ENCODE measurements at regions not wholly inside any gene's neighbourhood (a gene's known extent, or its start where the extent isn't known, plus 50 kb on each side); places are given as distances from the start of the nearest gene placed in this dataset.

DNA sequence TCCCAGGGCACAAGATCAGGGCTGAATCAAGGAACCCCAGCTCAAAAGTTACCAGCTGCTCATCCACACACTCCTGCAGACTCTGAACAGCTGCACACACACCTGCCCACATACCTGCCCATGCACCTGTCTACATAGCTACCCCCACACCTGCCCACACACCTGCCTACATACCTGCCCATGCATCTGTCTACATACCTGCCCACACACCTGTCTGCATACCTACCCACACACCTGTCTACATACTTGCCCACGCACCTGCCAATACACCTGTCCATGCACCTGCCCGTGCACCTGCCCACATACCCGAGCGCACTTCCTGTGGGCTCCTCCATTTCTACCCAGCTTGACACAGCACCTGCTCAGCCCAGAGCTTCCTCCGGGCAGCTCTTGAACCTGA lies 122.8 kb upstream of the AGAP1 start:
- DNase-seq, result peak; percentile 95

- DNase-seq, result no peak
Measured at GRCh38 chr2:235373171-235373570, 120.7 kb upstream of the AGAP1 start.

DNA sequence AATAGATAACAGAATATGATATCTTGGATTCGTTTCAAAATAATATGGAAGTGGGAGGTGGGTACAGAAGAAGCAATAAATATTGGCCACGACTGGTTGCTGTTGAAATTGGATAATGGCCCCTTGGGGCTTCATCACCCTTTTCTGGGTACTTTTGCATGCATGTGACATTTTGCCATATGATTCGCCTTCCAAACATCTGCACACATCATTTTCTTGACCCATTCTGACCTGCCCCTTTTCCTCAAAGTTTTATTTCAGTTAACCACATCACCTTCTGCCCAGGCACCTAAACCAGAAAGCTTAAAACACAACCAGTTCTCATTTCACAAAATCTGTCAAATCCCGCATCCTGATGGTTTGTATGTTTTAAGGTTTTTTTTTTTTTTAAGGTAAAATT lies 116.7 kb upstream of the AGAP1 start:
- DNase-seq, result no peak

DNA sequence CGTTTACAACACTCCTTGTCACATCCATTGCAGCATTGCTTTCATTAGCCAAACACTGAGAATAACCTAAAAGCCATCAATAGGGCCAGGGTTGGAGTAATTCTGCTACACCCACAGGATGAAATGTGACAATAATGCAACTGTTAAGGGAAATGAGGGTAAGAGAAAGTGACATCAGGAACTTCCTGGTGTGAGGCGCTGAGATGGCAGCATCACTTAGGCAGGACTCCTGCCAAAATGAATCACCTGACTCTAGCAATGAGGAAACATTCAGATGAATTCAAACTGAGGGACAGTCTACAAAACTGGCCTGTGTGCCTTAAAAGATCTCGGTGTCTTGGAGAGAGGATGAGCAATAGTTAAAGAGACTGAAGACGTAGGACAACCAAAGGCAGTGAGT lies 115.6 kb upstream of the AGAP1 start:
- DNase-seq, result peak; percentile 80

DNA sequence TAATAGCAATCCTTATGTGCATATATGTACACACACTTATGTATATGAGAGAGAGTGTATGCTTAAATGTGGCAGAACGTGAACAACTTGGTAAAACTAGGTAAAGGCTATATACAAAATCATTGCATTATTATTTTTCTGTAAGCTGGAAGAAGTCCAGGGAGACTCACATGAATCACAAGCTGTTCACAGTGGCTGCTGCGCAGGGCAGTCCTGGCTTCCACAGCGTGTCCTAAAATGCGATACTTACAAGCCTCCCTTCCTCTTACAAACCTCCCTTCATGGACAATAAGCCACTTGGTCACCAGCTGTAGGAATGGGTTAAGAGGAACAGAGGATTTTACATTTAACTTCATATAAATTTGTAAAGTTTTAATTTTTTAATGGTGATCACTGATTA lies 114.9 kb upstream of the AGAP1 start:
- no peak for DNase-seq

GRCh38 chr2:235381261-235381912 lies 112.5 kb upstream of the AGAP1 start:
- no peak for DNase-seq

GRCh38 chr2:235382179-235382578 lies 111.7 kb upstream of the AGAP1 start:
- DNase-seq, result no peak

GRCh38 chr2:235382601-235383000 lies 111.2 kb upstream of the AGAP1 start:
- no peak for DNase-seq

DNA sequence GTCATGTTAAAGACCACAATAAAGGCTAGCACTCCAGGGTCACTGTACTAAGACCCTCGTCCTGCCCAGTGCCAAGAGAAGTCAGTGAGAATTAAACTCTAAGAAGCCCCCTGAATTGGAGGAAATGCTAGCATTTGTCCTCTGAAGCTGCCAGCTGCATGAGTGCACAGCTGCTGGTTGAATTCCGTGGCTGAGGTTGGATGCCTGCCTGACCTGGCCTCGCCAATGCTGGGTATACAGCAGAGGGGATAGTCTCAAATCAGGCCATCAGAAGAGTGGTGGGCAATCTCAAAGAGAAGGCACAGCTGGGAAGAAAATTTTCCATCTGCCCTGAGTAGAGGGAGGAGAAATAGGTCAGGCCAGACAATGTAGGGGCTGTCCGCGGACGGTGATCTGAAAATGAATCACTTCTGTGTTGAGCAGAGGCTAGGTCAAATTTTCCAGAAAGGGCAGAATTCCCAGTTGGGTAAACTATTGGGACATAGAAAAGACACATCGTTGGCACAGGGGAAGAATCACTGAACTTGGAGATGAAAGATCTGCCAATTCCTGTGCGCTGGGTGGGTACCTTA lies 110.5 kb upstream of the AGAP1 start:
- DNase-seq, result no peak

DNA sequence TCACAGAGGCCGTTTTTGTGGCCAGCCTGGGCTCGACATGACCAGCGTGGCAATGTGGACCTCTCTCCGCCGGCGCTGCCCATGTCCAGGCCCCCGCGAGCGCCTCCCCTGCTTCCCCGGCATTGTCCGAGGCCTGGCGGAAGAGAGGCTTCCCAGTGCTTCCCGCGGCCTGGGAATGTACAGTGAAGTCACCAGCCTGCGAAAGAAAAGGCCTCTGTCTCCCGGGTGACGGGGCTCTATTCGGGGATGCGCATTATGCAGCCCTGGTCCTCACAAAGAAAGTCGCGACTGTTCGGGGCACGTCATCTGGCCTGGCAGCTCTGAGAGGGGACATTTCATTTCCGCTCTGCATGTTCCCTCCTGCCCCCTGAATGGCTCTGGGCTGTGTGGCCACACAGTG lies 109.2 kb upstream of the AGAP1 start:
- DNase-seq, result no peak

DNA sequence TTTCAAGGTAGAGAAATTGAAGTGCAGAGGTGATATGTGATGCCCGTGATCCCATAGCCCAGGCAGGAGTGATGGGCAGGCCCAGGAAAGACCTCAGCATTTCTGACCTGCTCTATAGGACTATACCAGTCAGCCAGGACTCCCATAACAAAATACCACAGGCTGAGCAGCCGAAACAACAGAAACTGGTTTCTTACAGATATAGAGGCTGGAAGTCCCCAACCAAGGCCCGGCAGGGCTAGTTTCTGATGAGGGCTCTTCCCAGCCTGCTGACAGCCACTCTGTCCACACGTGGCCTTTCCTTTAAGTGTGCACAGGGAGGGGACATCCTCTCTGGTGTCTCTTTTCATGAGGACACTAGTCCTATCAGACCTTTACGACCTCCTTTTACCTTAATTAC lies 104.2 kb upstream of the AGAP1 start:
- DNase-seq, result no peak

DNA sequence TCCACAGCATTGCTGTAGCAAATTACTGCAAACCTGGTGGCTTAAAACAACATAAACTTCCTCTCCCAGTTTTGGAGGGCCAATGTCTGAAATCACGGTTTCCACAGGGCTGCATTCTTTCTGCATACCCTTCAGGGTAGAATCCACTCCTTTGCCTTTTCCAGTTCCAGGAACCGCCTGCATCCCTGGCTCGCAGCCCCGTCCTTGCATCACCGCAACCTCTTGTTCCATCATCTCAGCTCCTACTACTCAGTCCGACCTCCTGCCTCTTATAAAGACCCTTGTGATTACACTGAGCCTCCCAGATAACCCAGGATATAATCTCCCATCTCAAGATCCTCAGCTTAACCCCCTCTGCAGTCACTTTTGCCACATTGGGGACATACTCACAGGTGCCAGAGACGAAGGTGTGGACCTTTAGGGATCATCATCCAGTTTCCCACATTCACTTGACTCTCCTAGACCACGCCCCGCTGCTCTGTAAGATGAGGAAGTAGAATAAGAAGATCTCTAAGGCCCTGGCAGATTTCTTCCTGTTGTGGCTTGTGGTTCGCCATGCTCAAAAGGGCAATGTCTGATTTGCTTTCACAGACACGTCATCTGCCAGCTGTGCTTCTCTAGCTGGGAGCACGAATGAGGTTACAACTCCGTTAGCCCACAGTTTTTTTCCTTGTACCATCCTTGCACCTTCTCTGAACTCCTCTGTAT lies 103.6 kb upstream of the AGAP1 start:
- no peak for DNase-seq

DNA sequence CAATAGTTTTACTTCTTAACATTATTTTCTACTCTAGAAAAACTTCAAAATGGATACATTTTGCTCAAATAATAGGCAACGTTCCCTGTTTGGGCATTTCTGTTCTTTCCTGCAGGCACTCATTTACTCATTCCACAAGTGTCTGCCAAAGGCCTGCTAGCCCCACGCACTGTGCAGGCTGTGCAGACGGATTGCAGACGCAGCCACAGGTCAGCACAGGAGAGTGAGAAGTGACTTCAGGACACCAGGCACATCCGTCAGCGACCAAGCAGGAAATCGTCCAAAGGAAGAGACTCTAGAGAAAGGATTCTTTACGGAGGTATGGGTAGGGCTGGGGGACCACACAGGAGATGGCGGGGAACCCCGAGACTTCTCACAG lies 103.0 kb upstream of the AGAP1 start:
- no peak for DNase-seq

DNA sequence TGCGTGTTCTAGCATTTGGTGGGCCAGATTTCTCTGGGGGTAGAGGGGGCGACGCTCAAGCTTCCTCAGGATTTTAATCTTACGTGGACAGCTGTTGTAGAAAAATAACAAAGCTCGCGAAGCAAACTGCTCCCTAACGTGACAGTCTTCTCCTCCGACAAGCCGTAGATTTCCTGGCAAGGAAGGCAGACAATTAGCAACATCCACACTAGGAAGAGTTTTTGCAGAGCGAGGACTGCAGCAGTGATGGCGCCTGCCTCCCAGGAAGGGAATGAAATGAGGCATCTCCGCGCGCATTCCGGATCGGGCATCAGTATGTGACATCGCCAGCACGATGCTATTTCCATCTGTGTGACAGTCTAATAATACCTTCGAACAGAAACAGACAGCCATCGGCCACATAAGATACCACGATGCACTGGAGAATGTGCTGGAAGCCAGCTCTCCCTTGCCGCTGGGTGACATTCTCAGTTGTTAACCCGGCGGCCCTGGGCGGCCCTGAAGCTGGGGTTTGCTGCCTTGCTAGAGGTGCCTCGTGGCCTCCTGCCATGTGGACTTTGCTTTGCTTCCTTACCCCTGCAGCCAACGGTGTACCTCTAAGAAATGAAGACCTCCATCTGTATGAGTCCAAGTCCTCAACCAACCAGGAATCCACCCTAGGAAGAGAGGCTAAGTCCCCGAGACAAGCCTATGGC lies 101.8 kb upstream of the AGAP1 start:
- DNase-seq, result no peak

DNA sequence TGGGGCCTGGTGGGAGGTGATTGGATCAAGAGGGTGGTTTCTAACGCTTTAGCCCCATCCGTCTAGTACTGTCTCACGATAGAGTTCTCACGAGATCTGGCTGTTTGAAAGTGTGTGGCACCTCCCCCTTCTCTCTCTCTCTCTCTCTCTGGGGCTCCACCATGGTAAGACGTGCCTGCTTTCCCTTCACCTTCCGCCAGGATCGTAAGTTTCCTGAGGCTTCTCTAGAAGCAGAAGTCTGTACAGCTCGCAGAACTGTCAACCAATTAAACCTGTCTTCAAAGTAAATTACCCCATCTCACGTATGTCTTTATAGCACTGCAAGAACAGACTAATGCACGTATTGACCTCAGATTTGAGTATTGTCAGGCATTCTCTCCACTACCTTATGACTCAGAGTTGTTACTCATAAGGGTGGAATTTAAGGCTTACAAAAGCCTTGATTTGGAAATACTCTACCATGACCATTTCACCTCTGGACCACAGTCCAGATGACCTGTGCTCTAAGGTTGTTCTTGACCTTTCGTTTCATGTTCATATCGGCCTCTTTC lies 99.5 kb upstream of the AGAP1 start:
- DNase-seq, result no peak

DNA sequence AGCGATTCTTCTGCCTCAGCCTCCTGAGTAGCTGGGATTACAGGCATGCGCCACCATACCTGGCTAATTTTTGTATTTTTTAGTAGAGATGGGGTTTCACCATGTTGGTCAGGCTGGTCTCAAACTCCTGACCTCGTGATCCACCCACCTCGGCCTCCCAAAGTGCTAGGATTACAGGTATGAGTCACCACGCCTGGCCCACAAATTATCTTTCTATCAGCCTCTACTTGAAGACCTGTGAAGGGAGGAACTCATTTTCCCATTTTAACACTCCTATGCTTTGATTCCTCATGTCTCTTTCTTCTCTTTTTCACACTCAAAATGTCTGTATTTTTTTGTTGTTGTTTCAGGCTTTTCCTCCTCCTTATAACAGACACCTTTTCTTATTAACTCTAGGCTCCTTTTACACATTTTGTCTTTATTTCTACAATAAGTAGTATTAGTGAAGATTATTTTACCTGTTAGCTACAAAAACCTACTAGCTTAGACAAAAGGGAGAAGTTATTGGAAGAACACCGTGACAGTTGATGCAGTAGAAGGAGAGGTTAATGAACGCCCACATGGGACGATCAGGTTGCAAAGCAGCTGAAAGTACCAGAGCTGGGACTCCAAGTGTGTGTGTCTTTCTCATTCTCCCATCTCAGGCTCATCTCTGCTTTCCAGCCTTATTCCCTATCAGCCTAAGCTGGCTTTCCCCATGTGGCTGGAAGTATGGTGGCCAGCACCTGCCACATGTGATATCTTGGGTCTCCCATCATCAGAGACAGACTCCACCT lies 97.6 kb upstream of the AGAP1 start:
- DNase-seq, result no peak

DNA sequence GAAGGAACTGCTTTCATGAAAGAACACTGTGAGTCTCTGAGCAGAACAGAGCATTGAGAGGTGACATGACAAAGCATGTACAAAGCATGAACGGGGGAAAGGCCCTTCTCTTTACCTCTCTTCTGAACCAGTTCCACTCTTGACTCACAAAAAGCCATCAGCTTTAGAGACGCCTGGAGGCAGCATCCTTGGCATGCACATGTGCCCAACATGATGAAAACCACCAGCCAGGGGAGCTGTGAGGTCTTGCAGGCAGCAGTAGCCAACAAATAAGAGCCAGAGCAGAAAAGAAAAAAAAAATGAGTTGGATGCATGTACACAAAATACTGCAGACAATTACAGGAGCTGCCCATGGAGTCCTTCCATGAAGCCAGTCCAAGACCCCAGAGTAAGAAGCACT lies 95.5 kb upstream of the AGAP1 start:
- no peak for DNase-seq

- DNase-seq, result no peak
Measured at GRCh38 chr2:235399895-235400294, 93.9 kb upstream of the AGAP1 start.

GRCh38 chr2:235402422-235402821 lies 91.4 kb upstream of the AGAP1 start:
- no peak for DNase-seq

GRCh38 chr2:235405612-235406361 lies 88.1 kb upstream of the AGAP1 start:
- no peak for DNase-seq

DNA sequence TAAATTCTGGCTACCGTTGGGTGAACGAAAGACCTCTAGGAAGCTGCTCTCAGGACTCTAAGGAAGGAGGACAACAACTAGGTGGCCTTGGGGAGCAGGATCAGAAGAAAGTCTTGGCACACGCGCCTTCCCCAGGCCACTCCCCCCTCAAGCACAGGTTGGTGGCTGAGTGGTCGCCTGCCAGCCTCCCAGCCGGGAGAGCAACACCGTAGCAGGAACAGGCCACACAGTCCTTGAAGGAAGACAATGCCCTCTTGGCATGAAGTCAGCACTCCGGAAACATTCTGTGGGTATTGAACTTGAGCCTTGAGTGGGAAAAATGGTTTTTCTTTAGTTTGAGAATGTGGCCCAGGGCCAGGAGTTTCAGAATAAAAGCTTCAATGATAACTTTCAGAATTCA lies 87.4 kb upstream of the AGAP1 start:
- peak; percentile 63 for DNase-seq

GRCh38 chr2:235411905-235412485 lies 81.8 kb upstream of the AGAP1 start:
- DNase-seq, result no peak

Data from NCI-H2029 (cell line).